ENCODE measurements at regions not wholly inside any gene's neighbourhood (a gene's known extent, or its start where the extent isn't known, plus 50 kb on each side); places are given as distances from the start of the nearest gene placed in this dataset.

DNA sequence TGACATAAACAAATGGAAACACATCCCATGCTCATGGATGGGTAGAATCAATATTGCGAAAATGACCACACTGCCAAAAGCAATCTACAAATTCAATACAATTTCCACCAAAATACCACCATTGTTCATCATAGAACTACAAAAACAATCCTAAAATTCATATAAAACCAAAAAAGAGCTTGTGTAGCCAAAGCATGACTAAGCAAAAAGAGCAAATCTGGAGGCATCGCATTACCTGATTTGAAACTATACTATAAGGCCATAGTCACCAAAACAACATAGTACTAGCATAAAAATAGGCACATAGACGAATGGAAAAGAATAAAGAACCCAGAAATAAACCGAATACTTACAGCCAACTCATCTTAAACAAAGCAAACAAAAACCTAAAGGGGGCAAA, 342.8 kb upstream of the AGA start (continued):
- TF ChIP-seq SKIL (IDR thresholded peaks at IDR 0.05; ENCODE audit: low read depth, poor library complexity, severe bottlenecking), result no peak

GRCh38 chr4:177789610-177790009, 347.4 kb upstream of the AGA start:
- DNase-seq (ENCODE audit: low read depth, low spot score) (no peak), ATAC-seq (no peak), FAIRE-seq (no peak)
- POLR2A ChIA-PET, result no interaction called here
- no peak overlapping the region for H3K9ac ChIP-seq (ENCODE audit: control insufficient read depth, insufficient read depth, low read length)
- SMC1A ChIA-PET (ENCODE audit: uncharacterized antibody, unreplicated experiment), result interaction anchor here (0.5 to 1.5 kb wide), 2 partner anchors 49 to 227 kb away, joined by 3 read pairs; no protein-coding TSS in a partner anchor
- no peaks in the 10 kb centered on the region for H3K9me3 ChIP-seq (replicated peaks; ENCODE audit: control insufficient read depth, insufficient read depth, low read length)
- H3K79me2 ChIP-seq (ENCODE audit: control insufficient read depth, insufficient read depth, low read length), result no peaks in the 10 kb centered on the region
- no peaks in the 10 kb centered on the region for H4K20me1 ChIP-seq (ENCODE audit: control insufficient read depth, insufficient read depth)
- intact Hi-C loops (cut with micrococcal nuclease; ENCODE audit: unreplicated experiment) (no loop called here), in situ Hi-C loops (cut with MboI) (no loop called here)
- H3K27ac ChIP-seq (ENCODE audit: control insufficient read depth, insufficient read depth), result no peak overlapping the region
- no peak overlapping the region for H3K4me3 ChIP-seq
- no TSS peak for BruUV-seq (replicated peaks)
- 23% methylated on average over 4 of the region's 4 CpGs for WGBS (ENCODE audit: insufficient coverage, insufficient replicate concordance, low lambda C conversion rate, missing lambda C conversion rate)
- CTCF ChIA-PET, result no interaction called here
- no peaks in the 10 kb centered on the region for H3K4me1 ChIP-seq (ENCODE audit: control insufficient read depth, insufficient read depth, low read length)
- no peak overlapping the region for H2AFZ ChIP-seq (ENCODE audit: control insufficient read depth, low read depth, low read length)
- peak; percentile 20; the same call in 1 of the 2 replicates for TF ChIP-seq RAD51 (IDR thresholded peaks at IDR 0.05)
- TF ChIP-seq, protein P1, sequence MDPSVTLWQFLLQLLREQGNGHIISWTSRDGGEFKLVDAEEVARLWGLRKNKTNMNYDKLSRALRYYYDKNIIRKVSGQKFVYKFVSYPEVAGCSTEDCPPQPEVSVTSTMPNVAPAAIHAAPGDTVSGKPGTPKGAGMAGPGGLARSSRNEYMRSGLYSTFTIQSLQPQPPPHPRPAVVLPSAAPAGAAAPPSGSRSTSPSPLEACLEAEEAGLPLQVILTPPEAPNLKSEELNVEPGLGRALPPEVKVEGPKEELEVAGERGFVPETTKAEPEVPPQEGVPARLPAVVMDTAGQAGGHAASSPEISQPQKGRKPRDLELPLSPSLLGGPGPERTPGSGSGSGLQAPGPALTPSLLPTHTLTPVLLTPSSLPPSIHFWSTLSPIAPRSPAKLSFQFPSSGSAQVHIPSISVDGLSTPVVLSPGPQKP (IDR thresholded peaks at IDR 0.05; ENCODE audit: low read depth, low read length), result no peak
- H3K27me3 ChIP-seq (replicated peaks in 1 of 2; ENCODE audit: control insufficient read depth in 2 of 2, insufficient read depth in 2 of 2, low read length in 1 of 2), result no peaks in the 10 kb centered on the region
- no peak overlapping the region for H3K4me2 ChIP-seq (ENCODE audit: control insufficient read depth, insufficient read depth)
- H3K36me3 ChIP-seq (ENCODE audit: control insufficient read depth in 2 of 2, insufficient read depth in 2 of 2, low read length in 1 of 2), result no peaks in the 10 kb centered on the region
- RAD21 ChIA-PET (ENCODE audit: unreplicated experiment), result no interaction called here

Data from GM12878 (cell line).